ENCODE measurements at regions not wholly inside any gene's neighbourhood (a gene's known extent, or its start where the extent isn't known, plus 50 kb on each side); places are given as distances from the start of the nearest gene placed in this dataset.

GRCh38 chr3:116984301-116984700, 274.7 kb downstream of the TUSC7 start:
- no peak for TF ChIP-seq CTCF (IDR thresholded peaks at IDR 0.05)
- TF ChIP-seq POLR2A (IDR thresholded peaks at IDR 0.05) = no peak

All from adrenal gland (tissue), 5 donors.